Cardiac muscle cell (in vitro differentiated cells and primary cell): ENCODE measurements at regions not wholly inside any gene's neighbourhood (a gene's known extent, or its start where the extent isn't known, plus 50 kb on each side); places are given as distances from the start of the nearest gene placed in this dataset.

Experiments
- DNase-seq, 2 donors: peaks; one replicate each; pipeline versions ENCODE4 v3.0.0 to v3.0.0-alpha.2; 2010 to 2017; ENCODE audit warnings: low read depth in 1 of 2, low spot score in 1 of 2
- H3K27ac ChIP-seq: fragments of 200-600 bp; sonication (generic); 2 replicates; pipeline ENCODE4 v1.5.1; 2016
- H3K27me3 ChIP-seq: fragments of 200-600 bp; sonication (generic); 2 replicates; pipeline ENCODE4 v1.6.0; 2016; ENCODE audit warnings: control low read depth
- H3K36me3 ChIP-seq: fragments of 200-600 bp; sonication (generic); 2 replicates; pipeline ENCODE4 v1.5.1; 2016; ENCODE audit warnings: control low read depth
- H3K4me1 ChIP-seq: fragments of 200-600 bp; sonication (generic); 2 replicates; pipeline ENCODE4 v1.8.1; 2017; ENCODE audit warnings: low read depth, mild to moderate bottlenecking, mixed run types
- H3K4me3 ChIP-seq: fragments of 200-600 bp; sonication (generic); 2 replicates; pipeline ENCODE4 v1.5.1; 2016; ENCODE audit warnings: mild to moderate bottlenecking
- H3K9me3 ChIP-seq: fragments of 200-600 bp; sonication (generic); 2 replicates; pipeline ENCODE4 v1.5.1; 2017; ENCODE audit warnings: low read depth, mild to moderate bottlenecking, control low read depth
- TF ChIP-seq, protein P1 (sequence below): IDR thresholded peaks from 2 replicates; pipeline ENCODE4 v1.5.1; 2012; ENCODE audit warnings: low read depth, mild to moderate bottlenecking, low read length

DNA sequence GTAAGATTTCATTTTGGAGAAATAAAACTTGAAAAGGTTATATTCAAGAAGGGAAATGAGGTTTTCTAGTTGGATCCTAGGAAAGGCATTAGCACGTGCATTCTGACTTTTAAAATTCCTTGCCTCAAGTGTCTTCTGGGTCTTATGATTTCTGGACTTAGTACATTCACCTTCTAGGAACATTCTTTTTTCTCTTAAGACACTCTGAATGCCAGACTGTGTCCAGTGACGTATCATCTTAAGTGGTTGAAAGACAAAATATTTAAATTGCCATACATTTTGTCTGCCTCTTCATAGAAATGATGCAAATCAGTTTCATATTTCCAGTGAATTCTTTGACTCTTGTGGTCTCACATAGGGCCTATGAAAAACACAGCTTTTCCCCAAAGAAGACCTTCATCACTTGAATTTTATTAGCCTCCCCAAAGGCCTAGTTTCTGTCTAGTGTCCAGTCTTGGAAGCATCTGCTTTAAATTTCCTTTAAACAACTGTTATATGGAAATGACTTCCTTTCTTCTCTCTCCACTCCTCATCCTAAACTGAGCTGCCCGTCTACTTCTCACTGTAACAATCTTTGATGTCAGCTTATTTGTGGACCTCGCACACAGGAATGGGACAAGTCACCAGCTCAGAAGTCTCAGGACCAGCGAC lies 187.2 kb downstream of the HLX start:
- H3K9me3 ChIP-seq: no peaks in the 10 kb centered on the region
- no peak overlapping the region for H3K27ac ChIP-seq
- H3K4me1 ChIP-seq: no peaks in the 10 kb centered on the region
- no peaks in the 10 kb centered on the region for H3K27me3 ChIP-seq
- DNase-seq: no peak
- no peak overlapping the region for H3K4me3 ChIP-seq
- no peaks in the 10 kb centered on the region for H3K36me3 ChIP-seq
- TF ChIP-seq, protein P1, sequence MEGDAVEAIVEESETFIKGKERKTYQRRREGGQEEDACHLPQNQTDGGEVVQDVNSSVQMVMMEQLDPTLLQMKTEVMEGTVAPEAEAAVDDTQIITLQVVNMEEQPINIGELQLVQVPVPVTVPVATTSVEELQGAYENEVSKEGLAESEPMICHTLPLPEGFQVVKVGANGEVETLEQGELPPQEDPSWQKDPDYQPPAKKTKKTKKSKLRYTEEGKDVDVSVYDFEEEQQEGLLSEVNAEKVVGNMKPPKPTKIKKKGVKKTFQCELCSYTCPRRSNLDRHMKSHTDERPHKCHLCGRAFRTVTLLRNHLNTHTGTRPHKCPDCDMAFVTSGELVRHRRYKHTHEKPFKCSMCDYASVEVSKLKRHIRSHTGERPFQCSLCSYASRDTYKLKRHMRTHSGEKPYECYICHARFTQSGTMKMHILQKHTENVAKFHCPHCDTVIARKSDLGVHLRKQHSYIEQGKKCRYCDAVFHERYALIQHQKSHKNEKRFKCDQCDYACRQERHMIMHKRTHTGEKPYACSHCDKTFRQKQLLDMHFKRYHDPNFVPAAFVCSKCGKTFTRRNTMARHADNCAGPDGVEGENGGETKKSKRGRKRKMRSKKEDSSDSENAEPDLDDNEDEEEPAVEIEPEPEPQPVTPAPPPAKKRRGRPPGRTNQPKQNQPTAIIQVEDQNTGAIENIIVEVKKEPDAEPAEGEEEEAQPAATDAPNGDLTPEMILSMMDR: no peak

GRCh38 chr1:221067721-221068120 lies 188.5 kb downstream of the HLX start:
- Histone ChIP-seq H3K4me1 (no peaks in the 10 kb centered on the region), H3K36me3 (no peaks in the 10 kb centered on the region), H3K27me3 (no peaks in the 10 kb centered on the region), H3K4me3 (no peak overlapping the region), H3K9me3 (no peaks in the 10 kb centered on the region), H3K27ac (no peak overlapping the region)
- TF ChIP-seq, protein P1: no peak
- DNase-seq: no peak

DNA sequence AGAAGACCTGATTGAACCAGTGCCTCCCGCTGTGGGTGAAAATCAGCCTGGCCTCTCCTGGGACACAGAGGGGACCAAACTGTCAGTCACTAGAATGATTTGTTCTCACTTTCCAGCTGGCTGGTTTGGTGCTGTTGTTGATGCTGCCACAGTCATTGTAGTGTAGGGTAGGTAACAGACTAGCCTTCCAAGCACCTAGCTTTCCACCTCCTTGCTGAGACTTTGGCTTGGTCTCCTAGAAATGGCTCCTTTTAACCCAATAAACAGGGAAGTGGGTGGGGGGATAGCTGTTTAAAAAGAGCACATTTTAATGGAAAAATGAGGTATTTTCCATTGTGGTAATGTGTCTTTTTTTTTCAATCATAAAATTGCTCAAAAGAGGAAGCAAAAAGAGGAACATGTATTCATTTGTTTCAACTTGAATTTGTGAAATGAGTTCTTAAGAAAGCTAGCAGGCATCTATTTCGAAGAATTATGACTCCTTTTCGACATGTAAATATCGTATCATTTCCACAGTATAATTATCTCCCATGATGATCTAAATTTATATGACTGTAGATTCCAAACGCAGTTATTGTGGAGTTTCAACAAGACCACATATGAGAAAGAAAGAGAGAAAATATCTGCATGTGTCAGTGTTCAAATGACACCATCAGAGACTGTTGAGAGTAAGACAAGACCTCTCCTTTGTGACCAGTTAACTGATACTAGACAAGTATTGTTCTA lies 190.1 kb downstream of the HLX start:
- H3K27ac ChIP-seq: no peak overlapping the region
- H3K27me3 ChIP-seq: no peaks in the 10 kb centered on the region
- H3K36me3 ChIP-seq: no peaks in the 10 kb centered on the region
- no peak overlapping the region for H3K4me3 ChIP-seq
- TF ChIP-seq, protein P1: no peak
- H3K4me1 ChIP-seq: no peaks in the 10 kb centered on the region
- no peaks in the 10 kb centered on the region for H3K9me3 ChIP-seq
- no peak for DNase-seq

DNA sequence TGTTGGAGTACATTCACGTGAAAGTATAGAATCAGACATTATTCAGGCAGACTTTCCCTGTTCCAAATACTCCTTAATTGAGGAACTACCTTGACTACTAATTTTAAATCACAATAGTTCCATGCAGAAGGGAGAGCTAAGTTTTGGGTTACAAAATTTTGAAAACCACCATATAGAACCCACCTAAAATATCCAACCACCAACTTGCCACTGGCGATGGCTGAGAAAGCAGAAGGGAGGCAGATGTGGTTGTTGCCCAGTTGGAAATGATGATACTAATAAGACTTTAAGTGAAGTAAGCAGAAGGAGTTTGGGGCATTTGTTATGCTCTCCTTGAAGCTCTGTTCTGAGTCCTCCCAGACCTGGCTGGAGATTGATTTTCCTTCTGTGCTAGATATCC lies 190.7 kb downstream of the HLX start:
- Histone ChIP-seq H3K4me1 (no peaks in the 10 kb centered on the region), H3K27ac (no peak overlapping the region), H3K9me3 (no peaks in the 10 kb centered on the region), H3K27me3 (no peaks in the 10 kb centered on the region), H3K4me3 (no peak overlapping the region), H3K36me3 (no peaks in the 10 kb centered on the region)
- DNase-seq: no peak
- TF ChIP-seq, protein P1: no peak

DNA sequence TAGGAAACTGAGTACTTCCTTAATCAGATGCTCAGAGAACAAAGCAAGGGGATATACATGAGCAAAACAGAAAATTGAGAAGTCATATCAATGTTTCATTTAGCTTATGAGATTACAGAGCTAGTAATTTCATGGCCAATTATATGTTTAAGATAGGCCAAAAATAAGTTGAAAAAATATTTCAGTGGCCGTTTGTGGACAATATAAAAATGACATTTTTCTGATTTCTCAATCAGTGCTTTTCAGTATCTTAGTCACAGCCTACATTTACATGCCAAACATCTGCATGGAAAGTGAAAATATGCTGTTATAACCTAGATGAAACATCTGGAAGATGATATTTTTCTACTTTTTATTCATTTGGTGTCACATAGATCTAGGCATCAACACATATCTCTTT lies 192.5 kb downstream of the HLX start:
- H3K27ac ChIP-seq: no peak overlapping the region
- DNase-seq: no peak
- no peaks in the 10 kb centered on the region for H3K9me3 ChIP-seq
- no peaks in the 10 kb centered on the region for H3K4me1 ChIP-seq
- H3K27me3 ChIP-seq: no peaks in the 10 kb centered on the region
- TF ChIP-seq, protein P1: no peak
- no peak overlapping the region for H3K4me3 ChIP-seq
- no peaks in the 10 kb centered on the region for H3K36me3 ChIP-seq
